ENCODE measurements at regions not wholly inside any gene's neighbourhood (a gene's known extent, or its start where the extent isn't known, plus 50 kb on each side); places are given as distances from the start of the nearest gene placed in this dataset.

DNA sequence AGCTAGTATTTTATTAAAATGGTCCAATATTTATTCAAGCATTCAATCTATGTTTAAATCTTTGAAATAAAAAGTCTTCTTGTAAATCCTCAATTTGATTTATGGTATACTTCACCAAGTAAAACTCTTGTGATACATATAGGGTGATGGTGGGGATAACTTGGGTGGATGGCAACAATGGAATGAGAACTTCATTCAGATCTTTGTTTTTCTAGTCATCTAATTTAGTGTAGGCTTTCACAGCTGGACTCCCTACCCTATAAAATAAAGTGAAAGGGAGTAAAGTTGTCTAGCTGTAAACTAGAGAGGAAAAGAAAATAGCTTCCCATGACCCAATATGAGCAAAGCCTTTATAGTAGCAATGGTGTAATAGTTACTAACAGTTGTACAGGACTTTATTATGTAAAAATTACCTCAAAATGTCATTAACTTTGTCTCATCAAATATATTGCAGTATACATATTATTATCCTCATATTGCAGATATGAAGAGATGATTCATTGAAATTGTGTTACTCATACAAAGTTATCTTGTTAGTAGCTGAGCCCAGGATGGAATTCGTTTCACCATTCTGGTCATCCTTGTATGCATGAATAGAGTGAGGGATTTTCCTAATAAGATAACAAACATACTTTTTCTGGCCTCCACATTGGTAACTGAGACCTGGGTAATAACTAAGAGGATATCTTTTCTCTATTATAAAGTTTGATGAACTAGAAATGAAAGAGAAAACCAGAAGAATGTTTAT is 1377.7 kb upstream of the ADGRL4 start:
- TF ChIP-seq, protein P1, sequence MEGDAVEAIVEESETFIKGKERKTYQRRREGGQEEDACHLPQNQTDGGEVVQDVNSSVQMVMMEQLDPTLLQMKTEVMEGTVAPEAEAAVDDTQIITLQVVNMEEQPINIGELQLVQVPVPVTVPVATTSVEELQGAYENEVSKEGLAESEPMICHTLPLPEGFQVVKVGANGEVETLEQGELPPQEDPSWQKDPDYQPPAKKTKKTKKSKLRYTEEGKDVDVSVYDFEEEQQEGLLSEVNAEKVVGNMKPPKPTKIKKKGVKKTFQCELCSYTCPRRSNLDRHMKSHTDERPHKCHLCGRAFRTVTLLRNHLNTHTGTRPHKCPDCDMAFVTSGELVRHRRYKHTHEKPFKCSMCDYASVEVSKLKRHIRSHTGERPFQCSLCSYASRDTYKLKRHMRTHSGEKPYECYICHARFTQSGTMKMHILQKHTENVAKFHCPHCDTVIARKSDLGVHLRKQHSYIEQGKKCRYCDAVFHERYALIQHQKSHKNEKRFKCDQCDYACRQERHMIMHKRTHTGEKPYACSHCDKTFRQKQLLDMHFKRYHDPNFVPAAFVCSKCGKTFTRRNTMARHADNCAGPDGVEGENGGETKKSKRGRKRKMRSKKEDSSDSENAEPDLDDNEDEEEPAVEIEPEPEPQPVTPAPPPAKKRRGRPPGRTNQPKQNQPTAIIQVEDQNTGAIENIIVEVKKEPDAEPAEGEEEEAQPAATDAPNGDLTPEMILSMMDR (IDR thresholded peaks at IDR 0.05 in 8 of 11, conservative IDR thresholded peaks at IDR 0.05 in 3 of 11), result no peak
- no peak for TF ChIP-seq POLR2AphosphoS5 (IDR thresholded peaks at IDR 0.05)
